Endothelial cell (in vitro differentiated cells): ENCODE measurements at regions not wholly inside any gene's neighbourhood (a gene's known extent, or its start where the extent isn't known, plus 50 kb on each side); places are given as distances from the start of the nearest gene placed in this dataset.

Source experiments
- DNase-seq: peaks from one replicate; pipeline ENCODE4 v3.0.0; 2021; ENCODE audit warnings: low spot score
- H3K27ac Mint-ChIP-seq: one replicate; pipeline ENCODE4 v1.8.0; 2021; ENCODE audit warnings: mixed read lengths, inconsistent platforms; ENCODE audit not compliant: unreplicated experiment
- H3K27me3 Mint-ChIP-seq: one replicate; pipeline ENCODE4 v1.8.0; 2021; ENCODE audit warnings: mild to moderate bottlenecking, moderate library complexity, mixed read lengths, inconsistent platforms; ENCODE audit not compliant: unreplicated experiment
- H3K36me3 Mint-ChIP-seq: one replicate; pipeline ENCODE4 v1.8.0; 2021; ENCODE audit warnings: mild to moderate bottlenecking, low read depth, mixed read lengths, inconsistent platforms; ENCODE audit not compliant: unreplicated experiment
- H3K4me1 Mint-ChIP-seq: one replicate; pipeline ENCODE4 v1.8.0; 2021; ENCODE audit warnings: mild to moderate bottlenecking, mixed read lengths, inconsistent platforms; ENCODE audit not compliant: unreplicated experiment
- H3K4me3 Mint-ChIP-seq: one replicate; pipeline ENCODE4 v1.8.0; 2021; ENCODE audit warnings: mild to moderate bottlenecking, mixed read lengths, inconsistent platforms; ENCODE audit not compliant: unreplicated experiment
- H3K9me3 Mint-ChIP-seq: one replicate; pipeline ENCODE4 v1.8.0; 2021; ENCODE audit warnings: mixed read lengths, inconsistent platforms; ENCODE audit not compliant: unreplicated experiment
- CTCF ChIP-seq: fragments of 200-600 bp; sonication (generic); IDR thresholded peaks from one replicate; pipeline ENCODE4 v1.5.0; 2021; ENCODE audit warnings: antibody characterized with exemption; ENCODE audit not compliant: unreplicated experiment

GRCh38 chr3:90221900-90222299 lies 1114.5 kb downstream of the EPHA3 start:
- H3K27ac Mint-ChIP-seq: no peak overlapping the region
- no peak overlapping the region for H3K4me3 Mint-ChIP-seq
- no peaks in the 10 kb centered on the region for H3K36me3 Mint-ChIP-seq
- no peak for DNase-seq
- H3K9me3 Mint-ChIP-seq: no peaks in the 10 kb centered on the region
- no peak for TF ChIP-seq CTCF
- H3K4me1 Mint-ChIP-seq: no peaks in the 10 kb centered on the region
- no peaks in the 10 kb centered on the region for H3K27me3 Mint-ChIP-seq

GRCh38 chr3:90241481-90241880 lies 1134.1 kb downstream of the EPHA3 start:
- DNase-seq: no peak
- H3K36me3 Mint-ChIP-seq: no peaks in the 10 kb centered on the region
- H3K4me3 Mint-ChIP-seq: no peak overlapping the region
- no peaks in the 10 kb centered on the region for H3K27me3 Mint-ChIP-seq
- no peaks in the 10 kb centered on the region for H3K4me1 Mint-ChIP-seq
- no peak overlapping the region for H3K27ac Mint-ChIP-seq
- TF ChIP-seq CTCF: no peak
- H3K9me3 Mint-ChIP-seq: no peaks in the 10 kb centered on the region

- no peaks in the 10 kb centered on the region for H3K27me3 Mint-ChIP-seq
These were observed 1145.7 kb downstream of the EPHA3 start for GRCh38 chr3:90253131-90253530.

GRCh38 chr3:90261481-90262433 lies 1154.3 kb downstream of the EPHA3 start:
- no peak for DNase-seq
- Mint-ChIP-seq H3K36me3 (peaks cover 3% of the 10 kb centered on the region), H3K4me1 (no peaks in the 10 kb centered on the region), H3K27me3 (peaks cover 1% of the 10 kb centered on the region), H3K27ac (no peak overlapping the region), H3K9me3 (peaks cover 12% of the 10 kb centered on the region), H3K4me3 (no peak overlapping the region)
- no peak for TF ChIP-seq CTCF

More at GRCh38 chr3:90253131-90253530, 1145.7 kb downstream of the EPHA3 start:
- H3K9me3 Mint-ChIP-seq: no peaks in the 10 kb centered on the region
- TF ChIP-seq CTCF: no peak
- no peak overlapping the region for H3K27ac Mint-ChIP-seq
- no peak overlapping the region for H3K4me3 Mint-ChIP-seq
- H3K36me3 Mint-ChIP-seq: no peaks in the 10 kb centered on the region
- H3K4me1 Mint-ChIP-seq: no peaks in the 10 kb centered on the region
- no peak for DNase-seq
